Naive B cell (primary cell): ENCODE measurements at regions not wholly inside any gene's neighbourhood (a gene's known extent, or its start where the extent isn't known, plus 50 kb on each side); places are given as distances from the start of the nearest gene placed in this dataset.

Experiments
- ATAC-seq, 2 donors: fragments of 150-1000 bp; cut with Tn5 transposase; 2 replicates each; pipeline ENCODE4 v1.10.0; 2021; ENCODE audit warnings: low read depth in 2 of 2, mild to moderate bottlenecking in 2 of 2, moderate library complexity in 2 of 2
- DNase-seq: peaks from one replicate; pipeline ENCODE4 v3.0.0; 2022
- H3K27ac Mint-ChIP-seq, 6 donors: one replicate each; pipeline ENCODE4 v1.8.0; 2020 to 2022; ENCODE audit warnings: mild to moderate bottlenecking in 6 of 6, mixed read lengths in 6 of 6, moderate library complexity in 5 of 6, inconsistent platforms in 2 of 6
- H3K27me3 Mint-ChIP-seq, 3 donors: one replicate each; pipeline ENCODE4 v1.8.0; 2021 to 2022; ENCODE audit warnings: mixed read lengths in 3 of 3, mild to moderate bottlenecking in 1 of 3
- H3K36me3 Mint-ChIP-seq, 2 donors: one replicate each; pipeline ENCODE4 v1.8.0; 2020 to 2022; ENCODE audit warnings: mixed read lengths in 2 of 2, inconsistent platforms in 1 of 2, mild to moderate bottlenecking in 1 of 2
- H3K4me1 Mint-ChIP-seq, 3 donors: one replicate each; pipeline ENCODE4 v1.8.0; 2020 to 2022; ENCODE audit warnings: mixed read lengths in 3 of 3, inconsistent platforms in 1 of 3, mild to moderate bottlenecking in 1 of 3, moderate library complexity in 1 of 3
- H3K4me3 Mint-ChIP-seq, 8 donors: one replicate each; pipeline ENCODE4 v1.8.0; 2020 to 2022; ENCODE audit warnings: mild to moderate bottlenecking in 8 of 8, mixed read lengths in 8 of 8, moderate library complexity in 8 of 8, inconsistent platforms in 2 of 8
- H3K9me3 Mint-ChIP-seq, 7 donors: one replicate each; pipeline ENCODE4 v1.8.0; 2020 to 2022; ENCODE audit warnings: mixed read lengths in 7 of 7, mild to moderate bottlenecking in 5 of 7, inconsistent platforms in 2 of 7, moderate library complexity in 1 of 7

DNA sequence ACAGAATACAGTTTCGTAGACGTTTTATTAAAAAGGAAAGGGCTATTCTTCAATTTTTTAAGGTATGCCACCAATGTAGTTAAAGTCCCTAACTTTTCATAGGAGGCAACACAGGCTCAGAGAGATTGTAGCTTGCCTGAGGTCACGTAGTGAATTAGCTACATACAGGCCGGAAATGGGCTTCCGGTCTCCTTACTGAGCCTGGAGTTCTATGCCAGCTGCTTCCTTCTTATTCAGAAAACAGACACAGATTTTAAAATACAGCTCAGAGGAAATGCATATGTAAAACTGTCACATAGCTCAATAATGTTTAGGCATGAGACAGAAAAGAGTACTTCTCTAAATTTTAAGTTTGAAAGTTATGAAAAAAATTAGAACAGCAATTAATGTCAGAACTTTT lies 85.4 kb upstream of the TUBA3C start:
- ATAC-seq, result no peak
- peaks cover 0 to 1% of the 10 kb centered on the region in 2 donors for H3K36me3 Mint-ChIP-seq
- H3K9me3 Mint-ChIP-seq, result peaks cover 0 to 4% (median 2%) of the 10 kb centered on the region in 7 donors
- no peak overlapping the region for H3K4me3 Mint-ChIP-seq
- H3K27ac Mint-ChIP-seq, result no peak overlapping the region
- no peaks in the 10 kb centered on the region for H3K4me1 Mint-ChIP-seq
- no peaks in the 10 kb centered on the region for H3K27me3 Mint-ChIP-seq
- DNase-seq, result no peak

DNA sequence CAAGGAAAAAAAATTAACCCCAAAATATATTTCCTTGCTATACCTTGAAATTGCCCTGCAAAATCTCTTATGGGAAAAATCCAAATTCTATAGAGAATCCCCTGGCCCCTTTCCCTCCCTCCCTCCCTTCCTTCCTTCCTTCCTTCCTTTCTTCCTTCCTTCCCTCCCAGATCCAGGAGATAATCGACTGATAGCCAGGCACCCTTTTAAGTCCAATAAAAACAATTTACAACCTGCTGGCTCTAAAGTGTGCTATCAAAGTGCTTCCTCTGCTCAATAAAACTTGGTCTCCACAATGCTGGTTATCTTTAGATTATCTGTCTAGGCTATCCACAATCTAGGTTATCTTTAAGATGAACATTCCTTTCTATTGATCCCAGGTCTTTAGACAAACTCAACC lies 83.1 kb upstream of the TUBA3C start:
- H3K4me3 Mint-ChIP-seq, result no peak overlapping the region
- H3K27me3 Mint-ChIP-seq, result no peaks in the 10 kb centered on the region
- no peaks in the 10 kb centered on the region for H3K4me1 Mint-ChIP-seq

GRCh38 chr13:19252381-19252780 lies 70.8 kb upstream of the TUBA3C start:
- H3K9me3 Mint-ChIP-seq, result peaks cover 13 to 51% (median 21%) of the 10 kb centered on the region in 7 donors
- no peaks in the 10 kb centered on the region for H3K4me1 Mint-ChIP-seq
- no peaks in the 10 kb centered on the region for H3K27me3 Mint-ChIP-seq
- H3K27ac Mint-ChIP-seq, result peak overlapping the region in 1 of 6 donors; percentile 17
- H3K4me3 Mint-ChIP-seq, result no peak overlapping the region
- DNase-seq (no peak), ATAC-seq (no peak)
- H3K36me3 Mint-ChIP-seq, result no peaks in the 10 kb centered on the region

More for the DNA sequence above, 83.1 kb upstream of the TUBA3C start:
- peaks cover 0 to 3% (median 0%) of the 10 kb centered on the region in 7 donors for H3K9me3 Mint-ChIP-seq
- H3K27ac Mint-ChIP-seq, result no peak overlapping the region
- ATAC-seq (no peak), DNase-seq (no peak)
- H3K36me3 Mint-ChIP-seq, result no peaks in the 10 kb centered on the region

DNA sequence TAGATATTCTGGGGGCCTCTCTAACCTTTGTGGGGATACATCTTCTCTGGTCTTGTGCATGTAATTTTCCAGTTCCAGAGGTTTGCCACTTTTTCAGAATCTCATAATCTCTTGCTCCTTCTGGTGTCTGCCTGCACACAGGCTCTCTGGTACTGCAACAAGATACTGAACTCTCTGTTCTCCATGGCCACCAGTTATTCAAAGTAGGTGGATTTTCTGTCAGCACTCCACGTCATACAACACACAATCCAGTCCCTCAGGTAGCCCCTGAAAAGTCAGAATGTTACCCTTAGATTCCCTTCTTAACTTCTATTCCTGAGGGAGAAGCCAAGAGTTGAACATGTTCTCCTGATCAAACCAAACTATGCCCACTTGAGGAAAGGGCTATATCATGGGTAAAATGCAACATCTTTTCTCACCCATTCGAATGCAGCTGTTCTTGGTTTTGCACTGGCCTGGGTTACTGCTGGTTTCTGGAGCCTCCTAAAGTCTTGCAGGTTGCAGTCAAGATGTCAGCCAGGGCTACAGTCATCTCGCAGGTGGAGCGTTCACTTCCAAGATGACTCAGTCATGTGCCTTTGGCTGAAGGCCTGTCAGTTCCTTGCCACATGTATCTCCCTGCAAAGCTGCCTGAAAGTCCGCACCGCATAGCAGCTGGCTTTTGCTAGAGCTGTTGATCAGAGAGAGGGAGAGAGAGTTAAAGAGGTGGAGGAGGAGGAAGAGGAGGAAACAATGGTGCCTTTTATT lies 57.7 kb upstream of the TUBA3C start:
- Mint-ChIP-seq H3K4me1 (no peaks in the 10 kb centered on the region), H3K27ac (no peak overlapping the region), H3K9me3 (peaks cover 0 to 9% (median 0%) of the 10 kb centered on the region in 7 donors), H3K4me3 (no peak overlapping the region), H3K27me3 (no peaks in the 10 kb centered on the region), H3K36me3 (no peaks in the 10 kb centered on the region)
- ATAC-seq, result no peak
- DNase-seq, result no peak
